T47D (cell line): ENCODE measurements at regions not wholly inside any gene's neighbourhood (a gene's known extent, or its start where the extent isn't known, plus 50 kb on each side); places are given as distances from the start of the nearest gene placed in this dataset.

Experiments
- DNase-seq, 2 experiments: peaks; one replicate each; pipeline versions ENCODE4 v3.0.0 to v3.0.0-alpha.2; 2011 to 2012; ENCODE audit warnings: low read depth in 1 of 2, low spot score in 1 of 2
- JUND ChIP-seq: IDR thresholded peaks from 2 replicates; pipeline ENCODE4 v1.6.1; 2012; ENCODE audit warnings: low read depth
- in situ Hi-C: cut with HindIII; loops from 2 replicates; pipeline ENCODE4 v1.10.0; 2016; ENCODE audit warnings: low sequenced_read_pairs, low pct_unique_long_range_greater_than_20kb

DNA sequence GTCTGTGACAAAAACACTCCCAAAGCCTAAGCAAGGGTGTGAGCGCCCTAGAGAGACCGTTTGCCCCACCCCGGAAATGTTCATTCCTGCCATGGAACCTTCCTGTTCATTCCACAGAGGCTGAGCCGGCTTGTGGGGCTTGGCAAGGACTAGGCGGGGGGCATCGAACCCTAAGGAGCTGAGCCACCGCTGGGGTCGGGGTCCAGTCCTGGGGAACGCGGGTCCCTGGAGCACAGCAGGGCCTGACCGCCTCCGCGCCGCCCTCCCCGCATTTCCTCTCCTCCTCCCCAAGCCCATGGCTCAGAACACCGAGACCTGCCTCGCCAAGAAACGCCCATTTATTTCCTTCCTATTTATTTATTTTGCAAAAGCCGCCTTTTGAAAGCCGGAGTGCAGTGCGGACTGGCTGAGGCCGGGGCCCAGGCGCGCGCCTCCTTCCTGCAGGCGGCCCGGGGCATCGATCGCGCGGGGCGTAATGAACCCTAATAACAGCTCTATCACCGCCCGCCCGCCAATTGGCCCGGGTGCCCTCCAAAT lies 228.9 kb upstream of the IRX4 start:
- no peak for TF ChIP-seq JUND
- no peak for DNase-seq
- in situ Hi-C loops, result no loop called here

DNA sequence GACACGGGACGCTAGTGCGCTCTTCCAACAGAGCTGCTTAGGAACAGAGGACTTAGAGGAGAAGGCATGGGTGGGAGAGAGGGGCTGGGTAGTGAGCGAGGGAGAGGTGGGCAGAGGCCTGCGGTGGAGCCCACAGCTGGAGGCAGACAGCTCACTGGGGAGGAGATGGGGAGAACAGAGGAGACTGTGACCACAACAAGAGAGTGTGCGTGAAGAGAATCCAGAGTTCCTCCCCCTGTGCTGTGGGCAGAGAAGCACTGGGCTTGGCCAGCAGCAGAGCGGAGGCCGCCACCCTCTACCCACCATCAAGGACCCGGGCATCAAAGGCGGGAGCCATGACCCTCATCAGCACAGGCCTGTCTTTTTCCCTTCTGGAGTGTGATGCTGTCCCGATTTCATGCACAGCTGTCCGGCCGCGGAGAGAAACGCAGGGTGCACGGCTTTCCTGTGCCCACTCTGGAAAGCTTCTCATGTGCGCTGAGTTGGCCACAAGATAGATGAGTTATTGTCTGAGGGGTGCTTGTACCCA lies 228.3 kb upstream of the IRX4 start:
- no peak for DNase-seq
- no peak for TF ChIP-seq JUND
- in situ Hi-C loops, result no loop called here

GRCh38 chr5:2110137-2110933 lies 227.6 kb upstream of the IRX4 start:
- in situ Hi-C loops, result no loop called here
- TF ChIP-seq JUND, result no peak
- DNase-seq, result no peak

GRCh38 chr5:2109566-2109965 lies 226.8 kb upstream of the IRX4 start:
- no peak for DNase-seq
- in situ Hi-C loops, result no loop called here
- TF ChIP-seq JUND, result no peak

DNA sequence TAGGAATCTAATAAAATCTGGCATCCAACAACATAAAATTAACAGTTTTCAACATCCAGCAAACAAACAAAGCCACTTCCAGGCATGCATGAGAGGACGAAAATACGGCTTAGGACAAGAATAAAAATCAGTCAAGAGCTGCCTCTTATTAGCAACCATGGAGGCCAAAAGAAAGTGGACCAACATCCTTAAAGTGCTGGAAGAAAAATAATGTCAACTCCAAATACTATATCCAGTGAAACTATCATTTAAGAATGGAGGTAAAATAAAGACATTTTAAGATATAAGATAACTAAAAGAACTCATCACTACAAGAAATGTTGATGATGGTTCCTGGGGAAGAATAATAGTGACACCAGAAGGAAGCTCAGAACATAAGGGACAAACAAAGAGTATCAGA lies 224.0 kb upstream of the IRX4 start:
- DNase-seq, result no peak
- in situ Hi-C loops, result no loop called here

DNA sequence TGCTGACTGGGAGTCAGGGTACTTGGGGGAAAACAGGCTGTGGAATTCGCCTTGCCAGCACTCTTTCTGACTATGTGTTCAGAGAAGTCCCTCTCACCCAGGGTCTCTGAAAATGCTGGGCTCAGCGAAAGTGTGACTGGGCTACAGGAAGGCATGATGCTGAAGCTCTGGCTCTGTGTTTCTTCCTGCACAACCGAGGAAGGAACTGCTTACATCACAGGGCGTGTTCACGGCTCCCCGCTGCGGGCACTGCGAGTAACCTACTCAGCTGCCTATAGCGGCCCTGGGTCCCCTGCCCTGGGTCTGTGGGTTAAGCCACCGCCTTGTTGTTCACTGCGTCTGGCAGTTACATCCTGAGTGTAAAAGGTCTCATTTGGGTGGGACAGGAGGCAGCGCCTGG lies 222.4 kb upstream of the IRX4 start:
- in situ Hi-C loops, result no loop called here
- no peak for DNase-seq
- no peak for TF ChIP-seq JUND

More for the DNA sequence above, 224.0 kb upstream of the IRX4 start:
- no peak for TF ChIP-seq JUND

DNA sequence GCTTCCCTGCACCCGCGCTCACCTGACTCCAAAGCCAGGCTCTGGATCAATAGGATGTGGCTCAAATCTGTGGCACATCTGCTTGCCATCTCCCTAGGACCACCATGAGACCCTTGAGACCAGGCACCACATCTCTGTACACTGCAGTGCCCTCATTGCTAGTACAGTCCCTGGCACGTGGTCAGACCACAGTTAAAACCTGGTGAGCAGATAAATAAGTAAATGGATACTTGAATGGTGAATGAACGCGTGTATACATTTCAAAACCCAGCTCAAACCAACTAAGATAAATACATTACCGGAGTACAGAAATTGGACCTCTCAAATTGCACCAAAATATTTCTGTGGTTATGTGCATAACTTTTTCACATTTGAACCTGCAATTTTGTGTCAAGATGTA lies 221.2 kb upstream of the IRX4 start:
- no peak for TF ChIP-seq JUND
- in situ Hi-C loops, result no loop called here
- no peak for DNase-seq

- in situ Hi-C loops, result no loop called here
- TF ChIP-seq JUND, result no peak
- no peak for DNase-seq
Measured at GRCh38 chr5:2102819-2103776, 220.4 kb upstream of the IRX4 start.

GRCh38 chr5:2101685-2102084 lies 219.0 kb upstream of the IRX4 start:
- in situ Hi-C loops, result no loop called here
- no peak for TF ChIP-seq JUND

GRCh38 chr5:2096887-2097505 lies 214.3 kb upstream of the IRX4 start:
- DNase-seq, result no peak
- no peak for TF ChIP-seq JUND
- in situ Hi-C loops, result no loop called here

More at GRCh38 chr5:2101685-2102084, 219.0 kb upstream of the IRX4 start:
- DNase-seq, result no peak

DNA sequence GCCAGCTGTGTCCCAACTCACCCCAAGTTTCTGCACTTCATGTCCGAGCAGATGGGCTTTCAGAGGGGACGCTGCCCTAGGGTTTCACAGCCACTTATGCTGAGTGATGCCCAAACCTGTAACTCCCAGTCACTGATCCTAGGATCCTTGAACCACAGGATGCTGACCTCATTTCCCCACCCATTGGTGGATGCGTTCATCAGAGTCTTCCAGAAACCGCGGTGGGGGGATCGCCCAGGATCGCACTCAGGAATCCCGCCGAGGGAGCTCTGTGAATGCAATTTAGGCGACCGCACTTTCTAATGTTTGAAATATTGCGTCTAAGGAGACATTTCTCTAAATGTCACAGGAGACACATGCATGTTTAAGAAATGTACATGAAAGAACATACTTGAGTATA lies 212.3 kb upstream of the IRX4 start:
- no peak for TF ChIP-seq JUND
- in situ Hi-C loops, result no loop called here
- DNase-seq, result no peak

GRCh38 chr5:2094616-2094995 lies 211.9 kb upstream of the IRX4 start:
- DNase-seq, result no peak
- no peak for TF ChIP-seq JUND
- in situ Hi-C loops, result no loop called here
